DND-41 (cell line): ENCODE measurements at regions not wholly inside any gene's neighbourhood (a gene's known extent, or its start where the extent isn't known, plus 50 kb on each side); places are given as distances from the start of the nearest gene placed in this dataset.
"Not testable (repeated sequence)": the region's sequence is repeated elsewhere in the genome, so short reads cannot be mapped to it uniquely, and the experiment has no call there.

Experiments
- ATAC-seq: fragments of 200-7000 bp; cut with Tn5 transposase; 3 replicates; pipeline ENCODE4 v1.9.1; 2021; ENCODE audit warnings: low read depth; ENCODE audit not compliant: insufficient read depth
- DNase-seq: peaks from one replicate; pipeline ENCODE4 v3.0.0-alpha.2; 2020
- H2AFZ ChIP-seq: 2 replicates; pipeline ENCODE4 v1.6.0; 2012; ENCODE audit warnings: low read depth, low read length
- H3K27ac ChIP-seq: 2 replicates; pipeline ENCODE4 v1.5.1; 2012; ENCODE audit warnings: low read length, inconsistent platforms
- H3K27me3 ChIP-seq: fragments of 200-600 bp; sonication (generic); 2 replicates; pipeline ENCODE4 v1.6.0; 2012; ENCODE audit warnings: low read length, mild to moderate bottlenecking, inconsistent platforms; ENCODE audit not compliant: insufficient read depth, poor library complexity
- H3K36me3 ChIP-seq: 2 replicates; pipeline ENCODE4 v1.5.1; 2012; ENCODE audit warnings: low read length, inconsistent platforms; ENCODE audit not compliant: insufficient read depth
- H3K4me1 ChIP-seq: 2 replicates; pipeline ENCODE4 v1.5.1; 2012; ENCODE audit warnings: mild to moderate bottlenecking, low read length; ENCODE audit not compliant: insufficient read depth
- H3K4me2 ChIP-seq: 2 replicates; pipeline ENCODE4 v1.6.0; 2012; ENCODE audit warnings: mild to moderate bottlenecking, moderate library complexity, low read length, inconsistent platforms; ENCODE audit not compliant: insufficient read depth
- H3K4me3 ChIP-seq, 2 experiments: fragments of 200-600 bp in 1 of 2; shearing (Covaris generic) in 1 of 2; 2 replicates each; pipeline ENCODE4 v1.5.1; 2012 to 2016; ENCODE audit warnings: inconsistent platforms in 2 of 2, low read length in 2 of 2, mild to moderate bottlenecking in 2 of 2, low read depth in 1 of 2, moderate library complexity in 1 of 2
- H3K79me2 ChIP-seq: 2 replicates; pipeline ENCODE4 v1.6.0; 2012; ENCODE audit warnings: low read length, inconsistent platforms; ENCODE audit not compliant: insufficient read depth
- H3K9ac ChIP-seq: 2 replicates; pipeline ENCODE4 v1.6.0; 2012; ENCODE audit warnings: low read depth, mild to moderate bottlenecking, inconsistent platforms, low read length, moderate library complexity
- H3K9me3 ChIP-seq: 2 replicates; pipeline ENCODE4 v1.5.1; 2012; ENCODE audit warnings: low read length, moderate library complexity, mild to moderate bottlenecking, inconsistent platforms; ENCODE audit not compliant: insufficient read depth, severe bottlenecking
- H4K20me1 ChIP-seq: 2 replicates; pipeline ENCODE4 v1.6.0; 2012; ENCODE audit warnings: low read length; ENCODE audit not compliant: insufficient read depth
- EZH2 ChIP-seq: IDR thresholded peaks from 3 replicates; pipeline ENCODE4 v1.6.1; 2012; ENCODE audit warnings: borderline replicate concordance, low read depth, mild to moderate bottlenecking, moderate library complexity, low read length, inconsistent platforms; ENCODE audit not compliant: severe bottlenecking
- TF ChIP-seq, protein P1 (sequence below): IDR thresholded peaks from 2 replicates; pipeline ENCODE4 v1.5.1; 2012; ENCODE audit warnings: borderline replicate concordance, low read length, moderate library complexity, mild to moderate bottlenecking; ENCODE audit not compliant: poor library complexity, severe bottlenecking; ENCODE audit errors: extremely low read depth

DNA sequence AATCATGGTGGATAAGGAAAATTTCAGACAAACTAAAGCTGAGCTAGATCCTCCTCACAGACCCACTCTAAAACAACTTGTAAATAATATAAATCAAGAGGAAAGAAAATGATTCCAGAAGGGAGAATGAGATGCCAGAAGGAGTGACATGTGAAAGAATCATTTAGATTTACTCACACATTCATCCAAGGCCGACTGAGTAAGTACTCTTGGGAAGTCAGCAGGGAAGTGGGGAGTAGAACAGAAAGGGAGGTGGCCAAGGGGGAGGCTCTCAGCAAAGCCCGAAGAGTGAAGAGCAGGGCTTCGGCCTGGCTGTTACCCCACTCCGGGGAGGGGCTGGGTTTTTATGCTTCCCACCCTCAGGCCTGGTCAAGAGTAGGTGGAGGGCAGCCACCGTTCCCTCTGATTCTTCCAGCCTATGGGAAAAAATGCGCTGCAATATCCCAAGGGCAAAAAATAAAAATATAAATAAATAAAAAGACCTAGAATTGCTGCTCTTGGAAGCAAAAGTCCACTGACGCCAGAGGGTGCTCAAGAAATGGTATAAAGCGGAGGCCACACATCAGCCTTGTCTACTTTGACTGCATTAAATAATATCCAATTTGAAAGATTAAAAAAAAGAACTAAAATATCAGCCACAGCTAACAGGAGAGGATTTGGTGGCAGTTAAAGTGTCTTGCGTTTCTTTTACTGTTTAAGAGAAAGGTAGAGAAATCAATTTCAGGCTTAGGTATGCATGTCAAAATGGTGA, 110.2 kb upstream of the COL5A1 start:
- Histone ChIP-seq H3K4me3 (no peak overlapping the region), H3K27me3 (no peaks in the 10 kb centered on the region), H2AFZ (no peak overlapping the region), H3K4me1 (no peaks in the 10 kb centered on the region), H3K36me3 (no peaks in the 10 kb centered on the region), H4K20me1 (no peaks in the 10 kb centered on the region), H3K27ac (no peak overlapping the region), H3K9me3 (no peaks in the 10 kb centered on the region), H3K4me2 (no peak overlapping the region), H3K9ac (no peak overlapping the region), H3K79me2 (no peaks in the 10 kb centered on the region)
- TF ChIP-seq, protein P1, sequence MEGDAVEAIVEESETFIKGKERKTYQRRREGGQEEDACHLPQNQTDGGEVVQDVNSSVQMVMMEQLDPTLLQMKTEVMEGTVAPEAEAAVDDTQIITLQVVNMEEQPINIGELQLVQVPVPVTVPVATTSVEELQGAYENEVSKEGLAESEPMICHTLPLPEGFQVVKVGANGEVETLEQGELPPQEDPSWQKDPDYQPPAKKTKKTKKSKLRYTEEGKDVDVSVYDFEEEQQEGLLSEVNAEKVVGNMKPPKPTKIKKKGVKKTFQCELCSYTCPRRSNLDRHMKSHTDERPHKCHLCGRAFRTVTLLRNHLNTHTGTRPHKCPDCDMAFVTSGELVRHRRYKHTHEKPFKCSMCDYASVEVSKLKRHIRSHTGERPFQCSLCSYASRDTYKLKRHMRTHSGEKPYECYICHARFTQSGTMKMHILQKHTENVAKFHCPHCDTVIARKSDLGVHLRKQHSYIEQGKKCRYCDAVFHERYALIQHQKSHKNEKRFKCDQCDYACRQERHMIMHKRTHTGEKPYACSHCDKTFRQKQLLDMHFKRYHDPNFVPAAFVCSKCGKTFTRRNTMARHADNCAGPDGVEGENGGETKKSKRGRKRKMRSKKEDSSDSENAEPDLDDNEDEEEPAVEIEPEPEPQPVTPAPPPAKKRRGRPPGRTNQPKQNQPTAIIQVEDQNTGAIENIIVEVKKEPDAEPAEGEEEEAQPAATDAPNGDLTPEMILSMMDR, result no peak
- TF ChIP-seq EZH2, result no peak
- no peak for ATAC-seq
- DNase-seq, result no peak

DNA sequence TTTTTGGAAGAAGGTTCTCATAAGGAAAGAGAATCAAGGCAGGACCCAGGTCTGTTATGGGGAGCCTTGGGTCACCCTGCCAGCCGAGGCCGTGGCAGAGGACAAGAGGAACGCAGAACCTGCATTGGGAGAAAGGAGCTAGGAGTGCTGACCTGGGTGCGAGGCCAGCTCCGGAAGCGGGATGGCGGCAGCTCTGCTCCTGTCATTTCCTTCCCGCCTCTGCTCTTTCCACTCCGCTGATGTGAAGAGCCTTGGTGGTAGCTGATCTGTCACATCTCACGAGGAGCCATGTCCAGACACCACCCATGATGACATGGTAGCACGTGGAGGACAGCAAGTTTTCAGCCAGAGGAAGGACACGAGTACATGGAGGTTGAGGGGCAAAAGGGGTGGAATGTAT, 109.5 kb upstream of the COL5A1 start:
- Histone ChIP-seq H3K4me1 (no peaks in the 10 kb centered on the region), H4K20me1 (no peaks in the 10 kb centered on the region), H3K9me3 (no peaks in the 10 kb centered on the region), H3K4me3 (no peak overlapping the region), H3K9ac (no peak overlapping the region), H3K36me3 (no peaks in the 10 kb centered on the region), H2AFZ (no peak overlapping the region), H3K27ac (no peak overlapping the region), H3K27me3 (no peaks in the 10 kb centered on the region), H3K79me2 (no peaks in the 10 kb centered on the region), H3K4me2 (no peak overlapping the region)
- DNase-seq (no peak), ATAC-seq (no peak)
- TF ChIP-seq, protein P1, result no peak
- TF ChIP-seq EZH2, result no peak

DNA sequence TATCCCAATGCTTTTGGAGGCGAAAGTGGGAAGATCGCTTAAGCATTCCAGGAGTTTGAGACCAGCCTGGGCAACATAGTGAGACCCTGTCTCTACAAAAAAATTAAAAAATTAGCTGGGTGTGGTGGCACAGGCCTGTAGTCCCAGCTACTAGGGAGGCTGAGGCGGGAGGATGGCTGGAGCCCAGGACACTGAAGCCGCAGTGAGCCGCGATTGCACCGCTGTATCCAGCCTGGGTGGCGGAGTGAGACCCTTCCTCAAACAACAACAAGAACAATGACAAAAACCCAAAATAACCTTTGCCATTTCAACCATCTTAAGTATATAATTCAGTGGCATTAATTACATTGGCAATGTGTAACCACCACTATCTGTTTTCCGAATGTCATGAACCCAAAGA, 108.9 kb upstream of the COL5A1 start:
- H3K27ac ChIP-seq, H3K9ac ChIP-seq, H3K4me3 ChIP-seq, ATAC-seq, H3K9me3 ChIP-seq, DNase-seq, H3K4me2 ChIP-seq, H3K36me3 ChIP-seq, H3K79me2 ChIP-seq, H3K27me3 ChIP-seq, H2AFZ ChIP-seq, H4K20me1 ChIP-seq, H3K4me1 ChIP-seq: not testable (repeated sequence)

DNA sequence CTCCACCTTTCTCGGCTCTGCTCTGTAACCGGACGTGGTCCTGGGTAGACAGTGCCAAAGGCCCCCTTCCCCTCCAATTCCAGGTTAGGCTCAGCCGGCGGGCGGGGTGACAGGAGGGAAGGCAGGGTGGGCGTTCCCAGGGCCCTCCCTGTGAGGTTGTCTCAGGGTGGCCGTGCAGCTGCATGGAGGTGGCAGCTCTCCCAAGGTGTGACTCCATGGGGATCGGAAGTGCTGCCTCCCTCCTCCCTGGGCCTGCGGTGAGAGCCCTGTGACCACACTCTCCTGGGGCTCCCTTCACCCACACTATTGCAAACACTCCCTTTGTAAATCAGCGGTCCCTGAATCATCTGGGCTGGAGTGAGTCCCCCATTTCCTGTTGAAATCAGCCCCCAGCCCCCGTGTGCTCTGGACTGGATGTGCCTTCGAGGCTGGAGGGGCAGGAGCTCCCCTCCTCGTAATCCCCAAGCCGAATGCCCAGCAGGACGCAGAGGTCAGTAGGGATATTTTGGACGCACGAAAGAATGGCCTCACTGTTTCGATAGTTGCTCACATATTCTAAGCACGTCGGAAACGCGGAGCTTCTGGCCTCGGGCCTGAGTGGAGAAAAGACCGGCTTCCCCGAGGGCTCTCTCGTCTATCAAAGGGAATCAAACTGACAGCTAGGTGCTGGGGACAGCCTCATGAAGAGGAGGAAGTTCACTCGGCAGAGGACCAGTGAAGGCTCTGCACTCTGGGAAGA, 107.6 kb upstream of the COL5A1 start:
- DNase-seq (no peak), ATAC-seq (no peak)
- no peaks in the 10 kb centered on the region for H3K9me3 ChIP-seq
- H3K4me2 ChIP-seq, result no peak overlapping the region
- no peaks in the 10 kb centered on the region for H3K4me1 ChIP-seq
- no peak for TF ChIP-seq EZH2
- TF ChIP-seq, protein P1, result no peak
- H3K27me3 ChIP-seq, result no peaks in the 10 kb centered on the region
- no peaks in the 10 kb centered on the region for H4K20me1 ChIP-seq
- H3K79me2 ChIP-seq, result no peaks in the 10 kb centered on the region
- H2AFZ ChIP-seq, result no peak overlapping the region
- no peak overlapping the region for H3K4me3 ChIP-seq
- no peaks in the 10 kb centered on the region for H3K36me3 ChIP-seq
- no peak overlapping the region for H3K27ac ChIP-seq
- H3K9ac ChIP-seq, result no peak overlapping the region
